Choroid plexus epithelial cell (primary cell): ENCODE measurements at regions not wholly inside any gene's neighbourhood (a gene's known extent, or its start where the extent isn't known, plus 50 kb on each side); places are given as distances from the start of the nearest gene placed in this dataset.
A peak's percentile ranks its signal among the peaks of the same experiment; 100 is the strongest.
"Not testable (repeated sequence)": the region's sequence is repeated elsewhere in the genome, so short reads cannot be mapped to it uniquely, and the experiment has no call there.

ENCODE experiments used
- DNase-seq: peaks from one replicate; pipeline ENCODE4 v3.0.0-alpha.2; 2010; ENCODE audit warnings: low read depth
- H3K4me3 ChIP-seq: 2 replicates; pipeline ENCODE4 v1.5.1; 2011; ENCODE audit warnings: low read depth, mild to moderate bottlenecking, control low read depth, low read length, moderate library complexity
- TF ChIP-seq, protein P1 (sequence below): conservative IDR thresholded peaks from 2 replicates; pipeline ENCODE4 v1.5.1; 2011; ENCODE audit warnings: low read depth, mild to moderate bottlenecking, control low read depth, inconsistent platforms, low read length, moderate library complexity

DNA sequence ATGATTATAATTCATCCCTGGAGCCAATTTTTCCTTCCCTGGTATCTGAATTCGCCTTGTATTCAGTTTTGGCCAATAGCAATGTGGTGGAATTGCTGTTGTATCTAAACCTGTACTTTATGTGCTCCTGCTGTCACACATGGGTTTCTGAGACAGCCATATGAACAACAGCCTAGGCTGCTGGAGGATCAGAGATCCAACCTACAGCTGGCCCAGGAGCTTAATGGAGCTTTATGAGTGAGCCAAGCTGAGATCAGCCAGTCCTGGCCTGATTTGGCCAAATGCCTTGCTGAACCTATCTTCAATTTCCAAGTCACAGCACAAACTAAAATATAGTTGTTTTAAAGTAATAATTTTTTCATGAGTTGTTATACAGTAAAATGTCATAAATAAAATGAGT lies 1071.5 kb downstream of the PCDH7 start:
- DNase-seq, result no peak
- H3K4me3 ChIP-seq, result no peak overlapping the region
- TF ChIP-seq, protein P1, sequence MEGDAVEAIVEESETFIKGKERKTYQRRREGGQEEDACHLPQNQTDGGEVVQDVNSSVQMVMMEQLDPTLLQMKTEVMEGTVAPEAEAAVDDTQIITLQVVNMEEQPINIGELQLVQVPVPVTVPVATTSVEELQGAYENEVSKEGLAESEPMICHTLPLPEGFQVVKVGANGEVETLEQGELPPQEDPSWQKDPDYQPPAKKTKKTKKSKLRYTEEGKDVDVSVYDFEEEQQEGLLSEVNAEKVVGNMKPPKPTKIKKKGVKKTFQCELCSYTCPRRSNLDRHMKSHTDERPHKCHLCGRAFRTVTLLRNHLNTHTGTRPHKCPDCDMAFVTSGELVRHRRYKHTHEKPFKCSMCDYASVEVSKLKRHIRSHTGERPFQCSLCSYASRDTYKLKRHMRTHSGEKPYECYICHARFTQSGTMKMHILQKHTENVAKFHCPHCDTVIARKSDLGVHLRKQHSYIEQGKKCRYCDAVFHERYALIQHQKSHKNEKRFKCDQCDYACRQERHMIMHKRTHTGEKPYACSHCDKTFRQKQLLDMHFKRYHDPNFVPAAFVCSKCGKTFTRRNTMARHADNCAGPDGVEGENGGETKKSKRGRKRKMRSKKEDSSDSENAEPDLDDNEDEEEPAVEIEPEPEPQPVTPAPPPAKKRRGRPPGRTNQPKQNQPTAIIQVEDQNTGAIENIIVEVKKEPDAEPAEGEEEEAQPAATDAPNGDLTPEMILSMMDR, result no peak

DNA sequence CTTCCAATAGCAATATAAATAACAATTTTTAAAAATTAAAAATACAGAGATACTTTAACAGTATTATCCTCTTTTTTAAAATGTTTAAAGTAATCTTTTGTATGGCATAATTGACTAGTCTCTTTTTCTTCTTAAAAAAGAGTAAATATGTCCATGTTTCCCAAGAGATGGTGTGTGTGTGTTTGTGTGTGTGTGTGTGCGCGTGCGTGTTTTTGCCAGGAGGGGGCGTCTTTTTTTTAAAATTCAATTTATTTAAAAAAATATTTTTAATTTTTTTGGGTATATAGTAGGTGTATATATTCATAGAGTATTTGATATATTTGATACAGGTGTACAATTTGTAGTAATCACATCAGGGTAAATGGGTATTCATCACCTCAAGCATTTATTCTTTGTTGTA lies 1073.7 kb downstream of the PCDH7 start:
- TF ChIP-seq, protein P1, result peak; percentile 48
- peak; percentile 20 for DNase-seq

DNA sequence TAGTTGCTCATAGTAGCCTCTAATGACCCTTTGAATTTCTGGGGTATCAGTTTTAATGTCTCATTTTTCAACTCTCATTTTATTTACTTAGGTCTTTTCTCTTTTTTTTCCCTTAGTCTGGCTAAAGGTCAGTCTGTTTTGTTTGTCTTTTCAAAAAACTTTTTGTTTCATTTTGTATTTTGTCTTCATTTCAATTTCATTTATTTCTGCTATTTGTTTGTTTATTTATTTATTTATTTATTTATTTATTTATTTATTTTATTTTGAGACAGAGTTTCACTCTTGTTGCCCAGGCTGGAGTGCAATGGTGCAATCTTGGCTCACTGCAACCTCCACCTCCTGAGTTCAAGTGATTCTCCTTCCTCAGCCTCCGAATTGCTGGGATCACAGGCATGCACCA lies 1076.9 kb downstream of the PCDH7 start:
- not testable (repeated sequence) for DNase-seq, H3K4me3 ChIP-seq

More for the DNA sequence above, 1073.7 kb downstream of the PCDH7 start:
- H3K4me3 ChIP-seq, result no peak overlapping the region

DNA sequence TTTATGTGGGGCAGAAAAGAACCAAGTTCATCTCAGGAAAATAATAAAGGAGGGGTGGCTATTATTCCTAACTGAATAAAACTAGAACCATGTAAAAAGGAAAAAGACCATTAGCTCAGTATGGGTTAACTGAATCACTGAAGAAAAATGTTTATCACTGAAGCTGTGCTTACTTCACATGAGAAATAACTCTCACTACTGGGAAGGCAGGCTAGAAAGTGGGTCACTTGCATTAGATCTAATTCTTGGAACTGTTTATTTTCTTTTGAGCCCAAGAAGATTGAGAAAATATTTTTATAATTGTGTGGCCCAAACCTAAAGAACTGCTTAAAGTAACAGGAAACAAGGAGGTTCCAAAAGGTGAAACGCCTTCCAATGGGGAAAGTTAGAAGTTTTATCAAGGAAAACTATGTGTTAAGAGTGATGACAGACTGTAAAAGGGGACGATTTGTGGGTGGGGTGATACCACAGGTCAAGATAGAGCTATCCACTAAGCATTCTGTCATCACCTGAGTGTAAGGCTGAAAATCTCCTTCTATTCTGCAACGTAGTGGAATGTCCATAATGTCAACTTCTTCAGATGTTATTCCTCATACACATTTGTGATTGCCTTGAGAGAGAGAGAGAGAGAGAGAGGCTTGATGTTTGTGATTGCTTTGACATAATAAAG lies 1083.5 kb downstream of the PCDH7 start:
- TF ChIP-seq, protein P1, result no peak
- H3K4me3 ChIP-seq, result no peak overlapping the region
- DNase-seq, result peak; percentile 79

DNA sequence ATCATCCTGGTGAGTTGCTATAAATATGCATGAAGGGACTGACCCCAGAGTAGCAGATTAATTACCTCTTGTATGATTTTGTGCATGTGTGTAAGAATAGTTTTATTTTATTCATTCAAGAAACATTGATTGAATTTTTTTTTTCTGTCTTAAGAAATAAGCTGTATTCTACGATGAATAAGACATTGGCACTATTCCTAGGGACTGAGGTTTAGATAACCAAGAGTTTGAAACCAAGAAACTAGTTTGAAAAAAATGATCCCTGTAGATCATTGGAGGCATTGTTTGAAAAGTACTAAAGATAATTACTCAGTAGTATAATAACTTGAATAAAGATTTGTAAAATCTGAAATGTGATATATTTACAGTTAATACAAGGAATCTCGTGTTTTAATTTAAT lies 1086.9 kb downstream of the PCDH7 start:
- TF ChIP-seq, protein P1, result no peak
- DNase-seq, result peak; percentile 66
- H3K4me3 ChIP-seq, result no peak overlapping the region

DNA sequence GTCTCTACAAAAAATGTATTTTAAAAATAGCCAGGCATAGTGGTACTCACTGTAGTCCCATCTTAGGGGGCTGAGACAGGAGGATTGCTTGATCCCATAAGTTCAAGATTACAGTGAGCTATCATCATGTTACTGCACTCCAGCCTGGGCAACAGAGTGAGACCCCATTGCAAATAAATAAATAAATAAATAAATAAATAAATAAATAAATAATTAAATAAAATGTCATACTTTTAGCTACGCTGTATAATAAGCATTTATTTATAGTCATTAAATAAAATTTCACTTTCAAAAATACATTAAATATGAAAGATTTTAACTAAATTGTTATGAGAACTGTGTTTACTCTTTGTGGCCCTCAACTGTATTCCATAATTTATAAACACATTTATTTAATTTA lies 1124.2 kb downstream of the PCDH7 start:
- TF ChIP-seq, protein P1, result no peak
- DNase-seq, result no peak
- no peak overlapping the region for H3K4me3 ChIP-seq

DNA sequence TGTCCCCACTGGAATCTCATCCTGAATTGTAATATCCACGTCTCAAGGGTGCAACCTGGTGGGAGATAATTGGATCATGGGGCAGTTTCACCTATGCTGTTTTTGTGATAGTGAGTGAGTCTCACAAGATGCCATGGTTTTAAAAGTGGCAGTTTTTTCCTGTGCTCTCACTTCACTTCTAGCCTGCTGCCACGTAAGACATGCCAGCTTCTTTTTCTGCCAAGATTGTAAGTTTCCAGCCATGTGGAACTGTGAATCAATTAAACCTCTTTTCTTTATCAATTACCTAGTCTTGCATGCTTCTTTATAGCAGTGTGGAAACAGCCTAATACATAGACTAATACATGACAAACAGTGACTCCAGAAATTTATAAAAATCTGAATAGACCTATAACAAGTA lies 1131.8 kb downstream of the PCDH7 start:
- TF ChIP-seq, protein P1, result no peak
- no peak for DNase-seq
- H3K4me3 ChIP-seq, result no peak overlapping the region
